ENCODE measurements at regions not wholly inside any gene's neighbourhood (a gene's known extent, or its start where the extent isn't known, plus 50 kb on each side); places are given as distances from the start of the nearest gene placed in this dataset.

DNA sequence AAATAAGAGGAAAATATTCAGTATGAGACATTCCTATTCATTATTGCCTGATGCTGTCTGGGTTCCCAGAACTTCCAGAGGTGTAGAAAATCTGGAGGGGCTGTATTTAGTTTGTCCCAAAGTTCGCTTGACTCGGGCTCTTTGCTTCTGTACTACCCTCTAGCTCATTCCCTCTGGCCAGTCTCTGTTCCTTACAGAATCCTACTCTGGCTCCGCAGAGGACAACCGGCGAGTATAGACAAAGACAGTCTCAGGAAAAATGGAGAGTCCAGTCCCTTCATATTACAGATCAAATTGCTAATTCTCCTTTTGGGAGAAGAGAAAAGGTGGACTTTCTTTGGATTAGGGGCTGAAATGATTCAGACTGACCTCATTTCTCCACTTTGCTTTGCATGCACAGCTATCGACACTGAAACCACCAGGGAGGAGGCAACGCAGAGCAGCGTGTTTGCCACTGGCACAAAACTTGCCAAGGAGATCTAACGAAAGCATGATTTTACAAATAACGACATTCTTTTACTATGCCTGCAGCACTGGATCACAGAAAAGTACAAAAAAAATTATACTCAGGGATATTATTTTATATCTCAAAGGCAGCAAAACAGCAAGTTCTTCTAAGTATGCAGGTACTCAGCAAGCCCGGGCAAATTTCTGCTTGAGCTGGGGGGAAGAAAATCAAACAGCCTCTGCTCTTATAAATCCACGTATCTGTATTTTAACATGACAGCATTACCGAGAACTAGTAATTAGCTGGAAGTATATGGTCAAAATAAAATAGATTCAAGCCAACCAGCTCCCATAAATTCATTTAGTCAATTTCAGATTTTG is 279.7 kb downstream of the NPR3 start:
- Histone ChIP-seq H3K27me3 (no peaks in the 10 kb centered on the region), H3K36me3 (no peaks in the 10 kb centered on the region), H3K27ac (no peak overlapping the region), H3K4me1 (no peaks in the 10 kb centered on the region), H3K9me3 (no peaks in the 10 kb centered on the region), H3K4me3 (no peak overlapping the region)
- DNase-seq, result no peak
- 91 to 93% methylated on average over 13 of the region's 13 CpGs for WGBS, 2 donors
- intact Hi-C loops (cut with DNase I), result no loop called here
- TF ChIP-seq EP300 (IDR thresholded peaks at IDR 0.05), result no peak
- TF ChIP-seq POLR2A (IDR thresholded peaks at IDR 0.05), result no peak
- TF ChIP-seq POLR2AphosphoS5 (IDR thresholded peaks at IDR 0.05), result no peak
- TF ChIP-seq, protein P1, sequence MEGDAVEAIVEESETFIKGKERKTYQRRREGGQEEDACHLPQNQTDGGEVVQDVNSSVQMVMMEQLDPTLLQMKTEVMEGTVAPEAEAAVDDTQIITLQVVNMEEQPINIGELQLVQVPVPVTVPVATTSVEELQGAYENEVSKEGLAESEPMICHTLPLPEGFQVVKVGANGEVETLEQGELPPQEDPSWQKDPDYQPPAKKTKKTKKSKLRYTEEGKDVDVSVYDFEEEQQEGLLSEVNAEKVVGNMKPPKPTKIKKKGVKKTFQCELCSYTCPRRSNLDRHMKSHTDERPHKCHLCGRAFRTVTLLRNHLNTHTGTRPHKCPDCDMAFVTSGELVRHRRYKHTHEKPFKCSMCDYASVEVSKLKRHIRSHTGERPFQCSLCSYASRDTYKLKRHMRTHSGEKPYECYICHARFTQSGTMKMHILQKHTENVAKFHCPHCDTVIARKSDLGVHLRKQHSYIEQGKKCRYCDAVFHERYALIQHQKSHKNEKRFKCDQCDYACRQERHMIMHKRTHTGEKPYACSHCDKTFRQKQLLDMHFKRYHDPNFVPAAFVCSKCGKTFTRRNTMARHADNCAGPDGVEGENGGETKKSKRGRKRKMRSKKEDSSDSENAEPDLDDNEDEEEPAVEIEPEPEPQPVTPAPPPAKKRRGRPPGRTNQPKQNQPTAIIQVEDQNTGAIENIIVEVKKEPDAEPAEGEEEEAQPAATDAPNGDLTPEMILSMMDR (IDR thresholded peaks at IDR 0.05), result no peak

GRCh38 chr5:32991421-32991815 is 280.3 kb downstream of the NPR3 start:
- intact Hi-C loops (cut with DNase I), result no loop called here
- H3K36me3 ChIP-seq, result no peaks in the 10 kb centered on the region
- no peaks in the 10 kb centered on the region for H3K4me1 ChIP-seq
- TF ChIP-seq EP300 (IDR thresholded peaks at IDR 0.05) (no peak), POLR2A (IDR thresholded peaks at IDR 0.05) (no peak), POLR2AphosphoS5 (IDR thresholded peaks at IDR 0.05) (no peak)
- TF ChIP-seq, protein P1 (IDR thresholded peaks at IDR 0.05), result no peak
- no peaks in the 10 kb centered on the region for H3K9me3 ChIP-seq
- no peaks in the 10 kb centered on the region for H3K27me3 ChIP-seq
- no peak for DNase-seq
- no peak overlapping the region for H3K27ac ChIP-seq
- 86 to 92% methylated on average over 9 of the region's 9 CpGs for WGBS, 2 donors
- no peak overlapping the region for H3K4me3 ChIP-seq

DNA sequence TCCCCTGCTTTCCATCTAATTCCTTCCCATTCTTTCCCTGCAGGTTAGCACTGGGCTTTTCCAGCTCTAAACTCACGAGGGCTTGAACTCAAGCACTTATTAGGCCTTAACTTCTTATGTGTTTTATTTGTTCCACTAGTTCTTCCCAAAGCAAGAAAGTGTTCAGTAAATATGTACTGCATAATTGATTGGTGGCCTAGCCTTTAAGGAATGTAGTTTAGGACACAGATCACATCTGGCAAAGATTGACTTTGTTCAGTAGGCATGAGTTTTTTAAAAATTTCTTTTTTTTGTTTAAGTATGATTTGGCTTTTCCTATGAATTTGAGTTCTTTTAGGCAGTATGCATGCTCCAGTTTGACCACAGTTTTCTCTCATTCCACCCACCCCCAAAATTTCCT is 285.2 kb downstream of the NPR3 start:
- Histone ChIP-seq H3K9me3 (no peaks in the 10 kb centered on the region), H3K27me3 (no peaks in the 10 kb centered on the region), H3K4me3 (no peak overlapping the region), H3K4me1 (no peaks in the 10 kb centered on the region), H3K27ac (no peak overlapping the region), H3K36me3 (no peaks in the 10 kb centered on the region)
- 75 to 82% methylated on average over 1 of the region's 1 CpG for WGBS, 2 donors
- DNase-seq, result no peak
- TF ChIP-seq, protein P1 (IDR thresholded peaks at IDR 0.05), result no peak
- no peak for TF ChIP-seq POLR2AphosphoS5 (IDR thresholded peaks at IDR 0.05)
- no peak for TF ChIP-seq POLR2A (IDR thresholded peaks at IDR 0.05)
- TF ChIP-seq EP300 (IDR thresholded peaks at IDR 0.05), result no peak
- intact Hi-C loops (cut with DNase I), result no loop called here

DNA sequence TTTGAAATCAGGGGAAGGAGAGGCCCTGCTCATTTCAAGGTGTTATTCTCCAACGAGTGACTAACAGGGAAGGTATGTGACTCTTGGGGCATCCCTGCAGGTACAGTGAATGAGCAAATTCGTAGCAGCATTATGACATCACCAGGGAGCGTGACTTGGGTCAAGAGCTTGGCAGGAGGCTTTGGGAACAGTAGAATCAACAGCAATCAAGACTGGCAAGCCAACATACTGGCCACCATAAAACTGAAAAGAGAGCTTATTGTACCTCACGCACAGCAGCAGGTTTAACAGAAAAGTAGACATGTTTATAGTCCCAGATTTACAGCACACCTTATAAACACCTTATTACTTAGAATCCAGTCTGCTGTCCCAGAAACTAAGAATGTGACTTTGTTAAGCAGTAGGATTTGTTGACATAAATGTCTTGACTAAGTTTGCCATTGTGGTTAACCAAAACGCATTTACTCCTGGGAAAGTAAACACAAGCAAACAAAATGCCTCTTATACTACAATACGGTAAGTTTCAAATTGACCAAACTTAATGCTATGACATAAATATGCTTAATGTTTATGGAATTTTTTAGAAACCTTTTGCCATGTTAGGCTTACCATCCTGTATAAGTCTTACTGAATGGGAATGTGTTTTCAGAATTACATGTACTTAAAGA is 297.8 kb downstream of the NPR3 start:
- Histone ChIP-seq H3K27ac (no peak overlapping the region), H3K27me3 (no peaks in the 10 kb centered on the region), H3K4me3 (no peak overlapping the region), H3K4me1 (peaks cover 0 to 21% (median 6%) of the 10 kb centered on the region in 4 donors), H3K9me3 (peaks cover 0 to 7% (median 0%) of the 10 kb centered on the region in 4 donors), H3K36me3 (no peaks in the 10 kb centered on the region)
- no peak for DNase-seq
- no peak for TF ChIP-seq POLR2AphosphoS5 (IDR thresholded peaks at IDR 0.05)
- TF ChIP-seq POLR2A (IDR thresholded peaks at IDR 0.05), result no peak
- TF ChIP-seq, protein P1 (IDR thresholded peaks at IDR 0.05), result no peak
- no peak for TF ChIP-seq EP300 (IDR thresholded peaks at IDR 0.05)
- intact Hi-C loops (cut with DNase I), result no loop called here
- WGBS, 2 donors, result 14 to 57% methylated on average over 6 of the region's 6 CpGs
